Hematopoietic multipotent progenitor cell treated with erythropoietin and hydrocortisone succinate and interleukin-3 and kit ligand, for 17 days (in vitro differentiated cells): ENCODE measurements at regions not wholly inside any gene's neighbourhood (a gene's known extent, or its start where the extent isn't known, plus 50 kb on each side); places are given as distances from the start of the nearest gene placed in this dataset.
"Not testable (repeated sequence)": the region's sequence is repeated elsewhere in the genome, so short reads cannot be mapped to it uniquely, and the experiment has no call there.

Experiments used
- DNase-seq: peaks from one replicate; pipeline ENCODE4 v3.0.0-alpha.2; 2015; ENCODE audit warnings: low spot score

DNA sequence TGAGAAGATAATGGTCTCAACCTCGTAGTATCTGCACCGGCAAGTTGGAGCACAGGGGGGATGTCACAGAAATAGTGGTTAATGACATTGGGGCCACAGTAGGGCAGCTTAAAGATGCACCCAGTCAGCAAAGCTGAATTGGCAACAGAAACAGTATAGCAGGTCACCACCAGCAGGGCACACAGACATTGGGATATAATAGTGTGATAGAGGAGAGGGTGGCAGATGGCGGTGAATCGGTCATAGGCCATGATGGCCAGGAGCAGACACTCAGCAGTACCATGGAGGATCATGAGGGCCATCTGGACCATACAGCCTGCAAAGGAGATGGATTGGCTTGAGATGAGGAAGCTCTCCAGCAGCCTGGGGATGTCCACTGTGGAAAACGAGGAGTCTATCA is 106.0 kb upstream of the OR9Q1 start:
- no peak for DNase-seq

DNA sequence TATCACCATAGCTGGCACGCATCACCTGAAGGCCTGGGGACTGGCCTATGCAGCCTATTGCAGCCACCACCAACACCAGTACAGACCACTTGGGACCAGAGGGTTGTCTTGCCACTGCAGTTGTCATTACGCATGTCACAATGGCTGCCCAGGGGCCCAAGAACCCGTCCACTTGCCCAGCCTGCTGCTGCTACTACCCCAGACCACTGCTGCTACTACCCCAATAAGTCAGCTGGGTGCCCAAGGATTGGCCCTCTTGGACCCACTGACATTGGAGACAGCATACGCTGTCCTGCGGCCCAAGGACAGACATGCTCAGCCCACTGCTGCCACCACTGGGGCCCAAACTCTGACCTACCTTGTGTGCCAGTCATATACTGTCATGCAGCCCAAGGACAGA is 102.7 kb upstream of the OR9Q1 start:
- no peak for DNase-seq

DNA sequence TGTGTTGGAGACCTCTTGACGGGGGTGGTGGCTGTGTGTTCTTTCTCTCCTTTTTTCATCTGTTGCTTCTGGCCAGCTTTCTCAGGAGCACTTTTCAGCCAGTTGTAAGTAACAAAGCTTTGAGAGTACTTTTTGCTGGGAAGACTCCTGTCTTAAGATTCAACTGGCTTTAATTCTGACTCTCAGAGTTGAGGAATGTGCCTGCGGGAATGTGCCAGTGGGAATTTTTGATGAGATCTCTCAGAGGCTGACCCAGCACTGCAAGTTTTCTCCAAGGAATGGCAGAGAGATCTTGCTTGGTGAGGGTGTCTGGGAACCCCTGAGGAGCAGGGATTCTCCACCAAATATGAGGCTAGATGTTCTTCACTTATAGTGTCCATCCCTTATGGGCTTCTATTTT is 91.6 kb upstream of the OR9Q1 start:
- DNase-seq, result no peak

DNA sequence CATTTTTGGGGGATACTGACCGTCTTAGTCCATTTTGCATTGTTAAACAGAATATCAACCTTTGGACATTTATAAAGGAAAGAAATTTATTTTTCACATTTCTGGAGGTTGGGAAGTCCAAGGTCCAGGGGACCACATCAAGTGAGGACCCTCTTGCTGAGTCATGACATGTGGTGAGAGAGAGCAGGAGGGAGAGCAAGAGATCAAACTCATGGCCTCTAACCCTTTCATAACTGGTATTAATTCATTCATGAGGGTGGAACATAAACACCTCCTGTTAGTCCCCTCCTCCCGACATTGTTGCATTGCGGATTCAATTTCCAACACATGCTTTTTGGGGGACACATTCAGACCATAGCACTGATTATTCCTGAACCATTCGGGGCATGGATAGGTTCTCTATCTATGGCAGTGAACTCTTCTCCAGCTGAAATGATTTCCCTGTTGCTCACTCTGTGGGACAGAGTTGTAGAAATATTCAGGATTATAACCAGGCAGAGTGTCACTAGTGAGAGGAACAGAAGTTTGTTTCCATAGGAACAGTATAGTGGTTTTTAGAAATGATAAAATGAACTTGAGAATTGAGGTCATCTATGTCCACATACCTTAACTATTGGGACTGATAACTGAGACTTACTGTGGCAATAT is 88.2 kb upstream of the OR9Q1 start:
- DNase-seq, result no peak

GRCh38 chr11:57936050-57936418 is 87.6 kb upstream of the OR9Q1 start:
- no peak for DNase-seq

- no peak for DNase-seq
Measured at GRCh38 chr11:57937431-57937830, 86.2 kb upstream of the OR9Q1 start.

GRCh38 chr11:57938351-57938750 is 85.3 kb upstream of the OR9Q1 start:
- no peak for DNase-seq

DNA sequence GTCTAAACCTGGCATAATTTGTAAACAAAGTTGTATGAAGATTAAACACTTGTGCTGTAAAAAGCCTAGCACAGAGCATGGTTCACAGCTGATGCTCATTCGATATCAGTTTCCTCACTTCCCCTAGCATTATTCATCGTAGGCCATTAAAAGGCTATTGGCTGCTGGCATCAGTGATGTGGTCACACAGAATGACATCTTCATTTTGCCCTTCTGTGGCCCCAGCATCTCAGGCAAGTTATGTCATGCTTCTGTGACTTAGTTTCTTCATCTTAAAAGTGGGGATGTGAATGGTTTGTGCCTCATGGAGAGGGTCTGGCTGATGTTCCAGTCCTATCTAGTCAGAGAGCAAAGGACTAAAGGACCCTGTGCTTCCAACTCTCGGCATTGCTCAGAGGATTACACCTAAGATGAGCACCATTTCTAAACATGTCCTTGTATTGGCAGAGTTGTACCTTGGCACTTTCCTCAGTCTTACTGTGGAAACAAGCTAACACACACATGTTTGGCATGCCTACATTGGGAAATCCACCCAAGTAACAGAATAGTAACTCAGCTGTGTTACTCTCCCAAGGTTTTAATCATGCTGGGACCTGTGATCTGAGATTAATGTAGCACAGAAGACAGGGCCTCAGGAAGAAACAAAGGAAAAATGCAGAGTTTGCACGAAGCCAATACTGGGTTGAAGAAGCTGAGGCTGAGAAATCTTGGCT is 83.5 kb upstream of the OR9Q1 start:
- DNase-seq, result no peak

DNA sequence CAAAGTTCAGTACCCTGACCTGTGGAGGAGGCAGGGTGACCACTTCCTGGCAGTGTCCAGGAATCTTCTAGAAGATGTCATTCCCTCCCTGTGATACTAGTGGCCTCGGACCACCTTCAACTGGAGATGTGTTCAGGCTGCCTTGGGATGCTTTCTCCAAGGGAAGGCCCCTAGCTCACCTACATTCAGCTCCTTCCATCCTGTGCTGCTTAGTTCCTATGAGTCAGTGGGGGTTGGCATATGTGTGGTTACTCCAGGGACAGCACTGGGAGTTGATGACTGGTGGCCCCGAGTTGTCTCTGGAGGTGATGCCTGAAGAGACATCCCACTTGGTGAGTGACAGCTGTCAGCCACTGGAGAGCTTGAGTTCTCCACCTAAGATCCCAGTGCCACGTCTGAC is 81.8 kb upstream of the OR9Q1 start:
- no peak for DNase-seq

DNA sequence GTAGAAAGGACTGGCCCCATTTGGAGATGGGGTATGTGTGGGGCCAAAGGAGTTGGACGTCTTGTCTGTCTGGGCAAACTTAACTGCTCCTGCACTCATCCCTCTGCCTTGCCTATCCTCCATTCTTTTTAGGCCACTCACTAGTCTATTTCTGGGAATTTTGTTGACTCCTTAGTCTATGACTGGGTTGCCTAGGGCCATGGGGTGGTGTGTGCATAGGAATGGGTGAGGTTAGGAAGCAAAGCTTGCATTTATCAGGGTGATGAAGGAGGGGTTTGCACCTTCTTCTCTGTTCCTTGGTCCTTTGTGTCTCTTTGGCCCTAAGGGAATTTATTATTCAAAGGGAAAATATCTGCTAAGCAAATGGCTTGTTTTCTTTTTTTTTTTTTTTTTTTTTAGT is 80.9 kb upstream of the OR9Q1 start:
- DNase-seq, result no peak

DNA sequence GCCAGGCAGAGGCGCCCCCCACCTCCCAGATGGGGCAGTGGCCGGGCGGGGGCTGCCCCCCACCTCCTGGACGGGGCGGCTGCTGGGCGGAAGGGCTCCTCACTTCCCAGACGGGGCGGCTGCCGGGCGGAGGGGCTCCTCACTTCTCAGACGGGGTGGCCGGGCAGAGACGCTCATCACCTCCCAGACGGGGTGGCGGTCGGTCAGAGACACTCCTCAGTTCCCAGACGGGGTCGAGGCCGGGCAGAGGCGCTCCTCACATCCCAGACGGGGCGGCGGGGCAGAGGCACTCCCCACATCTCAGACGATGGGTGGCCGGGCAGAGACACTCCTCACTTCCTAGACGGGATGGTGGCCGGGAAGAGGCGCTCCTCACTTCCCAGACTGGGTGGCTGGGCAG is 79.9 kb upstream of the OR9Q1 start:
- DNase-seq, result not testable (repeated sequence)

DNA sequence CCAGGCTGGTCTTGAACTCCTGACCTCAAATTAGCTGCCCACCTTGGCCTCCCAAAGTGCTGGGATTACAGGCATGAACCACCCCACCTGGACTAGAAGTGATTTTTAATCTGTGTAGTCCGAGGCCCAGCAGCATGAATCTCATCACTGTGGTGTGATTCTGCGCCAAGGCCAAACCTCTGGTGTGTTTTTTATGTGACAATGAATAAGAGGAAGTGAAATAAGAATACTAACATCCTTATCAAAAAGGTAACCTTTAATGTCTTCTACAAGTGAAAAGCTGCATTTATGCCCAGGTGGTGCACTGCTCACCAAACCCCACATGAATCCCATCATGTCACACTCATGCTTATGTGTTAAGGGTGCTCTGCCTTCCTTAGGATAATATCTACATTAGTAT is 77.1 kb upstream of the OR9Q1 start:
- no peak for DNase-seq

- no peak for DNase-seq
Measured at GRCh38 chr11:57964660-57965059, 59.0 kb upstream of the OR9Q1 start.

GRCh38 chr11:57971272-57972012 is 52.2 kb upstream of the OR9Q1 start:
- no peak for DNase-seq

GRCh38 chr11:57972013-57972367 is 51.7 kb upstream of the OR9Q1 start:
- no peak for DNase-seq
